ENCODE measurements at regions not wholly inside any gene's neighbourhood (a gene's known extent, or its start where the extent isn't known, plus 50 kb on each side); places are given as distances from the start of the nearest gene placed in this dataset.

GRCh38 chr17:79156463-79157095 is 82.0 kb downstream of the ENGASE start:
- TF ChIP-seq ZSCAN29 (CRISPR knock-in tag; conservative IDR thresholded peaks at IDR 0.05) (no peak), SKIL (CRISPR knock-in tag; IDR thresholded peaks at IDR 0.05; ENCODE audit: borderline replicate concordance) (no peak), ELK4 (CRISPR knock-in tag; IDR thresholded peaks at IDR 0.05; ENCODE audit: borderline replicate concordance) (no peak), TOPORS (CRISPR knock-in tag; IDR thresholded peaks at IDR 0.05) (no peak), ZNF782 (CRISPR knock-in tag; IDR thresholded peaks at IDR 0.05; ENCODE audit: borderline replicate concordance) (no peak), ZNF3 (CRISPR knock-in tag; IDR thresholded peaks at IDR 0.05) (no peak), CTCF (CRISPR knock-in tag; IDR thresholded peaks at IDR 0.05) (no peak), E2F2 (CRISPR knock-in tag; IDR thresholded peaks at IDR 0.05; ENCODE audit: borderline replicate concordance) (no peak), POLR2A (IDR thresholded peaks at IDR 0.05; ENCODE audit: insufficient read depth in 1 of 2, low read depth in 2 of 2, low read length in 2 of 2) (no peak), POLR2AphosphoS5 (IDR thresholded peaks at IDR 0.05; ENCODE audit: low read depth, low read length) (no peak), SAP130 (CRISPR knock-in tag; IDR thresholded peaks at IDR 0.05; ENCODE audit: low read depth) (no peak), ERF (CRISPR knock-in tag; IDR thresholded peaks at IDR 0.05) (no peak), ZNF232 (CRISPR knock-in tag; IDR thresholded peaks at IDR 0.05; ENCODE audit: borderline replicate concordance) (no peak), ELF1 (CRISPR knock-in tag; IDR thresholded peaks at IDR 0.05) (no peak)

All from HepG2 (cell line).